HT1080 (cell line): ENCODE measurements at regions not wholly inside any gene's neighbourhood (a gene's known extent, or its start where the extent isn't known, plus 50 kb on each side); places are given as distances from the start of the nearest gene placed in this dataset.
"Not testable (repeated sequence)": the region's sequence is repeated elsewhere in the genome, so short reads cannot be mapped to it uniquely, and the experiment has no call there.

ENCODE experiments used
- DNase-seq: peaks from one replicate; pipeline ENCODE4 v3.0.0-alpha.2; 2015; ENCODE audit warnings: low read depth

GRCh38 chr15:96801576-96802150 is 471.2 kb downstream of the NR2F2 start:
- DNase-seq, result no peak

GRCh38 chr15:96802611-96803255 is 472.2 kb downstream of the NR2F2 start:
- no peak for DNase-seq

- DNase-seq, result no peak
Observed at GRCh38 chr15:96804754-96805153, 474.3 kb downstream of the NR2F2 start.

GRCh38 chr15:96807361-96807760 is 476.9 kb downstream of the NR2F2 start:
- DNase-seq, result no peak

- no peak for DNase-seq
Observed at GRCh38 chr15:96817900-96818299, 487.4 kb downstream of the NR2F2 start.

GRCh38 chr15:96818861-96819260 is 488.4 kb downstream of the NR2F2 start:
- DNase-seq, result no peak

- no peak for DNase-seq
Observed at GRCh38 chr15:96827981-96828380, 497.5 kb downstream of the NR2F2 start.

GRCh38 chr15:96837241-96837970 is 506.9 kb downstream of the NR2F2 start:
- DNase-seq, result no peak

GRCh38 chr15:96838081-96838480 is 507.6 kb downstream of the NR2F2 start:
- peak; percentile 42 for DNase-seq

- peak; percentile 44 for DNase-seq
Observed at GRCh38 chr15:96849271-96849900, 518.9 kb downstream of the NR2F2 start.

- peak; percentile 89 for DNase-seq
Observed at GRCh38 chr15:96851613-96852012, 521.1 kb downstream of the NR2F2 start.

GRCh38 chr15:96858694-96859093 is 528.2 kb downstream of the NR2F2 start:
- no peak for DNase-seq

- no peak for DNase-seq
Observed at GRCh38 chr15:96860741-96861140, 530.2 kb downstream of the NR2F2 start.

- no peak for DNase-seq
Observed at GRCh38 chr15:96867992-96868391, 537.5 kb downstream of the NR2F2 start.

GRCh38 chr15:96869122-96869521 is 538.6 kb downstream of the NR2F2 start:
- DNase-seq, result peak; percentile 65

GRCh38 chr15:96869790-96870189 is 539.3 kb downstream of the NR2F2 start:
- DNase-seq, result no peak

GRCh38 chr15:96870580-96870979 is 540.1 kb downstream of the NR2F2 start:
- DNase-seq, result no peak

GRCh38 chr15:96877442-96877841 is 546.9 kb downstream of the NR2F2 start:
- not testable (repeated sequence) for DNase-seq

- DNase-seq, result no peak
Observed at GRCh38 chr15:96878129-96878528, 547.6 kb downstream of the NR2F2 start.

- DNase-seq, result peak; percentile 23
Observed at GRCh38 chr15:96882121-96882772, 551.7 kb downstream of the NR2F2 start.

GRCh38 chr15:96887730-96888129 is 557.2 kb downstream of the NR2F2 start:
- DNase-seq, result peak; percentile 71

- no peak for DNase-seq
Observed at GRCh38 chr15:96888764-96889163, 558.3 kb downstream of the NR2F2 start.
